ENCODE measurements at regions not wholly inside any gene's neighbourhood (a gene's known extent, or its start where the extent isn't known, plus 50 kb on each side); places are given as distances from the start of the nearest gene placed in this dataset.

DNA sequence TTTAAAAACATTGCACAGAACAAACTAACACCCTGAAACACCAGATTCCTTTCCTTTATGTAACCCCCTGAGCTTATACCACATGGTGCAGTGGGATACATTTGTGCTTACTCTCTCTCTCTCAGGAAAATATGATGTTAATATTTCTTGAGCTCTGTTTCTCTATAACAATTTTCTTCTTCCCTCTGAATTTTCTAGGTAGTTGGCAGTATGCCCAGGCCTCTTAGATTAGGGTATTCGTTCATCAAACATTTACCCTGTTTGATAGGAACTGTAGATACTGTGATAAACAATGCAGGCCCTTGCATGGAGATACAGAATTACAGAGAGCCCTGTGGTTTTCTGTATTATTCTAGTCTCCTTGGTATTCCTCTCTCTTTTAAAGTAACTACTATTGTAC, 567.8 kb downstream of the IPMK start:
- no peaks in the 10 kb centered on the region for H4K20me1 ChIP-seq (replicated peaks; ENCODE audit: insufficient read depth)

More for the DNA sequence above, 567.8 kb downstream of the IPMK start:
- Mint-ChIP-seq H3K36me3 (ENCODE audit: low read depth) (no peaks in the 10 kb centered on the region), H3K4me3 (no peak overlapping the region), H3K4me1 (no peaks in the 10 kb centered on the region), H3K27ac (no peak overlapping the region), H3K9me3 (no peaks in the 10 kb centered on the region), H3K27me3 (ENCODE audit: insufficient read depth, low read depth, poor library complexity) (no peaks in the 10 kb centered on the region)
- ATAC-seq (no peak), DNase-seq (ENCODE audit: low spot score) (no peak)
- H3K79me2 ChIP-seq (replicated peaks; ENCODE audit: insufficient read depth) = no peaks in the 10 kb centered on the region
- no peak overlapping the region for H3K27ac ChIP-seq (ENCODE audit: low read depth)
- no peaks in the 10 kb centered on the region for H3K36me3 ChIP-seq (ENCODE audit: insufficient read depth)
- H3K4me2 ChIP-seq = no peak overlapping the region
- no peaks in the 10 kb centered on the region for H3K9me2 ChIP-seq (ENCODE audit: insufficient read depth)
- no peaks in the 10 kb centered on the region for H3F3A ChIP-seq (replicated peaks; ENCODE audit: low read depth)
- no peak overlapping the region for H3K4me3 ChIP-seq
- TF ChIP-seq, protein P1, sequence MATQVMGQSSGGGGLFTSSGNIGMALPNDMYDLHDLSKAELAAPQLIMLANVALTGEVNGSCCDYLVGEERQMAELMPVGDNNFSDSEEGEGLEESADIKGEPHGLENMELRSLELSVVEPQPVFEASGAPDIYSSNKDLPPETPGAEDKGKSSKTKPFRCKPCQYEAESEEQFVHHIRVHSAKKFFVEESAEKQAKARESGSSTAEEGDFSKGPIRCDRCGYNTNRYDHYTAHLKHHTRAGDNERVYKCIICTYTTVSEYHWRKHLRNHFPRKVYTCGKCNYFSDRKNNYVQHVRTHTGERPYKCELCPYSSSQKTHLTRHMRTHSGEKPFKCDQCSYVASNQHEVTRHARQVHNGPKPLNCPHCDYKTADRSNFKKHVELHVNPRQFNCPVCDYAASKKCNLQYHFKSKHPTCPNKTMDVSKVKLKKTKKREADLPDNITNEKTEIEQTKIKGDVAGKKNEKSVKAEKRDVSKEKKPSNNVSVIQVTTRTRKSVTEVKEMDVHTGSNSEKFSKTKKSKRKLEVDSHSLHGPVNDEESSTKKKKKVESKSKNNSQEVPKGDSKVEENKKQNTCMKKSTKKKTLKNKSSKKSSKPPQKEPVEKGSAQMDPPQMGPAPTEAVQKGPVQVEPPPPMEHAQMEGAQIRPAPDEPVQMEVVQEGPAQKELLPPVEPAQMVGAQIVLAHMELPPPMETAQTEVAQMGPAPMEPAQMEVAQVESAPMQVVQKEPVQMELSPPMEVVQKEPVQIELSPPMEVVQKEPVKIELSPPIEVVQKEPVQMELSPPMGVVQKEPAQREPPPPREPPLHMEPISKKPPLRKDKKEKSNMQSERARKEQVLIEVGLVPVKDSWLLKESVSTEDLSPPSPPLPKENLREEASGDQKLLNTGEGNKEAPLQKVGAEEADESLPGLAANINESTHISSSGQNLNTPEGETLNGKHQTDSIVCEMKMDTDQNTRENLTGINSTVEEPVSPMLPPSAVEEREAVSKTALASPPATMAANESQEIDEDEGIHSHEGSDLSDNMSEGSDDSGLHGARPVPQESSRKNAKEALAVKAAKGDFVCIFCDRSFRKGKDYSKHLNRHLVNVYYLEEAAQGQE (IDR thresholded peaks at IDR 0.05; ENCODE audit: unreplicated experiment) = no peak
- TF ChIP-seq EZH2phosphoT487 (IDR thresholded peaks at IDR 0.05; ENCODE audit: unreplicated experiment) (no peak), NANOG (IDR thresholded peaks at IDR 0.05; ENCODE audit: borderline replicate concordance) (no peak)
- TF ChIP-seq, protein P2, sequence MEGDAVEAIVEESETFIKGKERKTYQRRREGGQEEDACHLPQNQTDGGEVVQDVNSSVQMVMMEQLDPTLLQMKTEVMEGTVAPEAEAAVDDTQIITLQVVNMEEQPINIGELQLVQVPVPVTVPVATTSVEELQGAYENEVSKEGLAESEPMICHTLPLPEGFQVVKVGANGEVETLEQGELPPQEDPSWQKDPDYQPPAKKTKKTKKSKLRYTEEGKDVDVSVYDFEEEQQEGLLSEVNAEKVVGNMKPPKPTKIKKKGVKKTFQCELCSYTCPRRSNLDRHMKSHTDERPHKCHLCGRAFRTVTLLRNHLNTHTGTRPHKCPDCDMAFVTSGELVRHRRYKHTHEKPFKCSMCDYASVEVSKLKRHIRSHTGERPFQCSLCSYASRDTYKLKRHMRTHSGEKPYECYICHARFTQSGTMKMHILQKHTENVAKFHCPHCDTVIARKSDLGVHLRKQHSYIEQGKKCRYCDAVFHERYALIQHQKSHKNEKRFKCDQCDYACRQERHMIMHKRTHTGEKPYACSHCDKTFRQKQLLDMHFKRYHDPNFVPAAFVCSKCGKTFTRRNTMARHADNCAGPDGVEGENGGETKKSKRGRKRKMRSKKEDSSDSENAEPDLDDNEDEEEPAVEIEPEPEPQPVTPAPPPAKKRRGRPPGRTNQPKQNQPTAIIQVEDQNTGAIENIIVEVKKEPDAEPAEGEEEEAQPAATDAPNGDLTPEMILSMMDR (conservative IDR thresholded peaks at IDR 0.05; ENCODE audit: low read depth in 2 of 2) = no peak
- TF ChIP-seq, protein P3, sequence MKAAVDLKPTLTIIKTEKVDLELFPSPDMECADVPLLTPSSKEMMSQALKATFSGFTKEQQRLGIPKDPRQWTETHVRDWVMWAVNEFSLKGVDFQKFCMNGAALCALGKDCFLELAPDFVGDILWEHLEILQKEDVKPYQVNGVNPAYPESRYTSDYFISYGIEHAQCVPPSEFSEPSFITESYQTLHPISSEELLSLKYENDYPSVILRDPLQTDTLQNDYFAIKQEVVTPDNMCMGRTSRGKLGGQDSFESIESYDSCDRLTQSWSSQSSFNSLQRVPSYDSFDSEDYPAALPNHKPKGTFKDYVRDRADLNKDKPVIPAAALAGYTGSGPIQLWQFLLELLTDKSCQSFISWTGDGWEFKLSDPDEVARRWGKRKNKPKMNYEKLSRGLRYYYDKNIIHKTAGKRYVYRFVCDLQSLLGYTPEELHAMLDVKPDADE (IDR thresholded peaks at IDR 0.05) = no peak
- TF ChIP-seq, protein P4, sequence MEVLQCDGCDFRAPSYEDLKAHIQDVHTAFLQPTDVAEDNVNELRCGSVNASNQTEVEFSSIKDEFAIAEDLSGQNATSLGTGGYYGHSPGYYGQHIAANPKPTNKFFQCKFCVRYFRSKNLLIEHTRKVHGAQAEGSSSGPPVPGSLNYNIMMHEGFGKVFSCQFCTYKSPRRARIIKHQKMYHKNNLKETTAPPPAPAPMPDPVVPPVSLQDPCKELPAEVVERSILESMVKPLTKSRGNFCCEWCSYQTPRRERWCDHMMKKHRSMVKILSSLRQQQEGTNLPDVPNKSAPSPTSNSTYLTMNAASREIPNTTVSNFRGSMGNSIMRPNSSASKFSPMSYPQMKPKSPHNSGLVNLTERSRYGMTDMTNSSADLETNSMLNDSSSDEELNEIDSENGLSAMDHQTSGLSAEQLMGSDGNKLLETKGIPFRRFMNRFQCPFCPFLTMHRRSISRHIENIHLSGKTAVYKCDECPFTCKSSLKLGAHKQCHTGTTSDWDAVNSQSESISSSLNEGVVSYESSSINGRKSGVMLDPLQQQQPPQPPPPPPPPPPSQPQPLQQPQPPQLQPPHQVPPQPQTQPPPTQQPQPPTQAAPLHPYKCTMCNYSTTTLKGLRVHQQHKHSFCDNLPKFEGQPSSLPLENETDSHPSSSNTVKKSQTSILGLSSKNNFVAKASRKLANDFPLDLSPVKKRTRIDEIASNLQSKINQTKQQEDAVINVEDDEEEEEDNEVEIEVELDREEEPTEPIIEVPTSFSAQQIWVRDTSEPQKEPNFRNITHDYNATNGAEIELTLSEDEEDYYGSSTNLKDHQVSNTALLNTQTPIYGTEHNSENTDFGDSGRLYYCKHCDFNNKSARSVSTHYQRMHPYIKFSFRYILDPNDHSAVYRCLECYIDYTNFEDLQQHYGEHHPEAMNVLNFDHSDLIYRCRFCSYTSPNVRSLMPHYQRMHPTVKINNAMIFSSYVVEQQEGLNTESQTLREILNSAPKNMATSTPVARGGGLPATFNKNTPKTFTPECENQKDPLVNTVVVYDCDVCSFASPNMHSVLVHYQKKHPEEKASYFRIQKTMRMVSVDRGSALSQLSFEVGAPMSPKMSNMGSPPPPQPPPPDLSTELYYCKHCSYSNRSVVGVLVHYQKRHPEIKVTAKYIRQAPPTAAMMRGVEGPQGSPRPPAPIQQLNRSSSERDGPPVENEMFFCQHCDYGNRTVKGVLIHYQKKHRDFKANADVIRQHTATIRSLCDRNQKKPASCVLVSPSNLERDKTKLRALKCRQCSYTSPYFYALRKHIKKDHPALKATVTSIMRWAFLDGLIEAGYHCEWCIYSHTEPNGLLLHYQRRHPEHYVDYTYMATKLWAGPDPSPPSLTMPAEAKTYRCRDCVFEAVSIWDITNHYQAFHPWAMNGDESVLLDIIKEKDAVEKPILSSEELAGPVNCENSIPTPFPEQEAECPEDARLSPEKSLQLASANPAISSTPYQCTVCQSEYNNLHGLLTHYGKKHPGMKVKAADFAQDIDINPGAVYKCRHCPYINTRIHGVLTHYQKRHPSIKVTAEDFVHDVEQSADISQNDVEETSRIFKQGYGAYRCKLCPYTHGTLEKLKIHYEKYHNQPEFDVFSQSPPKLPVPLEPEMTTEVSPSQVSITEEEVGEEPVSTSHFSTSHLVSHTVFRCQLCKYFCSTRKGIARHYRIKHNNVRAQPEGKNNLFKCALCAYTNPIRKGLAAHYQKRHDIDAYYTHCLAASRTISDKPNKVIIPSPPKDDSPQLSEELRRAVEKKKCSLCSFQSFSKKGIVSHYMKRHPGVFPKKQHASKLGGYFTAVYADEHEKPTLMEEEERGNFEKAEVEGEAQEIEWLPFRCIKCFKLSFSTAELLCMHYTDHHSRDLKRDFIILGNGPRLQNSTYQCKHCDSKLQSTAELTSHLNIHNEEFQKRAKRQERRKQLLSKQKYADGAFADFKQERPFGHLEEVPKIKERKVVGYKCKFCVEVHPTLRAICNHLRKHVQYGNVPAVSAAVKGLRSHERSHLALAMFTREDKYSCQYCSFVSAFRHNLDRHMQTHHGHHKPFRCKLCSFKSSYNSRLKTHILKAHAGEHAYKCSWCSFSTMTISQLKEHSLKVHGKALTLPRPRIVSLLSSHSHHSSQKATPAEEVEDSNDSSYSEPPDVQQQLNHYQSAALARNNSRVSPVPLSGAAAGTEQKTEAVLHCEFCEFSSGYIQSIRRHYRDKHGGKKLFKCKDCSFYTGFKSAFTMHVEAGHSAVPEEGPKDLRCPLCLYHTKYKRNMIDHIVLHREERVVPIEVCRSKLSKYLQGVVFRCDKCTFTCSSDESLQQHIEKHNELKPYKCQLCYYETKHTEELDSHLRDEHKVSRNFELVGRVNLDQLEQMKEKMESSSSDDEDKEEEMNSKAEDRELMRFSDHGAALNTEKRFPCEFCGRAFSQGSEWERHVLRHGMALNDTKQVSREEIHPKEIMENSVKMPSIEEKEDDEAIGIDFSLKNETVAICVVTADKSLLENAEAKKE (CRISPR knock-in tag; IDR thresholded peaks at IDR 0.05) = no peak
- no peaks in the 10 kb centered on the region for H3K4me1 ChIP-seq (ENCODE audit: insufficient read depth)
- no peak overlapping the region for H2AFZ ChIP-seq
- no peaks in the 10 kb centered on the region for H3K27me3 ChIP-seq (ENCODE audit: insufficient read depth)
